Natural killer cell treated with Interleukin-12 subunit alpha and Interleukin-12 subunit beta and Interleukin-15 and Interleukin-18, amount 100 ng/mL, for 72 hours (primary cell): ENCODE measurements at regions not wholly inside any gene's neighbourhood (a gene's known extent, or its start where the extent isn't known, plus 50 kb on each side); places are given as distances from the start of the nearest gene placed in this dataset.
"Not testable (repeated sequence)": the region's sequence is repeated elsewhere in the genome, so short reads cannot be mapped to it uniquely, and the experiment has no call there.

ENCODE experiments used
- ATAC-seq, 2 donors: fragments of 150-1000 bp; cut with Tn5 transposase in 1 of 2; sonication (Bioruptor Pico), chemical (Tn5 transposase) in 1 of 2; 2 replicates each; pipeline ENCODE4 v1.10.0; 2021
- DNase-seq: peaks from one replicate; pipeline ENCODE4 v3.0.0; 2022; ENCODE audit warnings: low spot score
- H3K27ac Mint-ChIP-seq, 2 donors: 1 replicate in 1 of 2; 2 replicates in 1 of 2; pipeline ENCODE4 v1.8.0; 2022; ENCODE audit warnings: mixed read lengths in 2 of 2, mild to moderate bottlenecking in 1 of 2, moderate library complexity in 1 of 2
- H3K27me3 Mint-ChIP-seq, 2 donors: 1 replicate in 1 of 2; 2 replicates in 1 of 2; pipeline ENCODE4 v1.8.0; 2022; ENCODE audit warnings: mixed read lengths in 2 of 2
- H3K36me3 Mint-ChIP-seq: one replicate; pipeline ENCODE4 v1.8.0; 2022; ENCODE audit warnings: mixed read lengths
- H3K4me1 Mint-ChIP-seq, 2 donors: 1 replicate in 1 of 2; 2 replicates in 1 of 2; pipeline ENCODE4 v1.8.0; 2022; ENCODE audit warnings: low read depth in 2 of 2, mixed read lengths in 2 of 2, mild to moderate bottlenecking in 1 of 2
- H3K4me3 Mint-ChIP-seq: one replicate; pipeline ENCODE4 v1.8.0; 2022; ENCODE audit warnings: mixed read lengths
- H3K9me3 Mint-ChIP-seq: 2 replicates; pipeline ENCODE4 v1.8.0; 2022; ENCODE audit warnings: mixed read lengths

DNA sequence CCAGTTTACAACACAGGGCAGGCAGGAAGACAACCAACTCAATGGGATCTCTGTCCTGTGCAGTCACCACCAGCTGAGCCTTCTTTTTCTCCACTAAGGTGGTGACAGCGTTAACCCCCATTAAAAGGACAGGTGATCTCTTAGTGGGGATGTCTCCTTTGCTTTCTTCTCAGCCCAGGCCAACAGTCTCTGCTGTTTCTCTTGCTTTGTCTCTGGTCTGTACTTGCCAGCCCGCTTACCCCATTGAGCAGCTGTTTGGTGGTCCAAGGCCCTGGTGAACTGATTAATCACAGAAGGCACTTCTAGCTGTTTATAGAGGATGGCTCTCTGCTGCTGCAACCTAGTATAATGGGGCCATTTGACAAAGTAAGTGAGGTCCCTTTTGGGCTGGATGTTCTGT is 523.9 kb upstream of the TPTE start:
- ATAC-seq, H3K36me3 Mint-ChIP-seq, H3K9me3 Mint-ChIP-seq, H3K4me3 Mint-ChIP-seq, H3K4me1 Mint-ChIP-seq, H3K27me3 Mint-ChIP-seq, DNase-seq, H3K27ac Mint-ChIP-seq: not testable (repeated sequence)

DNA sequence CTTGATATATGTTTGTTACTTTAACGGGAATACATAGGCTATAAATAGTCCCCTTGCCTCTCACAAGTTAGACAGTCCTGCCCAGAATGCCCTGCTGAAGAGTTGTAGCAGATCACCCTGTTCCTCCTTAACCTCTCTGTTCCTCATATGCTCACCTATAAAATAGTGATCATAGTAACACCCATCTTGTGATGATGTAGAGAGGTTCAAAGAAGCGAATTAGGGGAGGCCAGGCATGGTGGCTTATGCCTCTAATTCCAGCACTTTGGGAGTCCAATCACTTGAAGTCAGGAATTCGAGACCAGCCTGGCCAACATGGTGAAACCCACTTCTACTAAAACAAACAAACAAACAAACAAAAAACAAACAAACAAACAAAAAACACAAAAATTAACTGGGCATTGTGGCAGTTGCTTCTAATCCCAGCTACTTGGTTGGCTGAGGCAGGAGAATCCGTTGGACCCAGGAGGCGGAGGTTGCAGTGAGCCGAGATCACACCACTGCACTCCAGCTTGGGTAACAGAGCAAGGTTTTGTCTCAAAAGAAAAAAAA is 518.5 kb upstream of the TPTE start:
- not testable (repeated sequence) for DNase-seq, H3K4me3 Mint-ChIP-seq, ATAC-seq, H3K36me3 Mint-ChIP-seq, H3K27ac Mint-ChIP-seq, H3K27me3 Mint-ChIP-seq, H3K4me1 Mint-ChIP-seq
- H3K9me3 Mint-ChIP-seq = peaks cover 22% of the 10 kb centered on the region

DNA sequence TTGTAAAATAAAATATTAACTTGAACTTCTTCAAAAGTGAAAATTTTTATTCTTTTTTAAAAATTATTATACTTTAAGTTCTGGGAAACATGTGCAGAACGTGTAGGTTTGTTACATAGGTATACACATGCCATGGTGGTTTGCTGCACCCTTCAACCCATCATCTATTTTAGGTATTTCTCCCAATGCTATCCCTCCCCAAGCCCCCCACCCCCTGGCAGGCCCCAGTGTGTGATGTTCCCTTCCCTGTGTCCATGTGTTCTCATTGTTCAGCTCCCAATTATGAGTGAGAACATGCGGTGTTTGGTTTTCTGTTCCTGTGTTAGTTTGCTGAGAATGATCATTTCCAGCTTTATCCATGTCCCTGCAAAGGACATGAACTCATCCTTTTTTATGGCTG is 515.6 kb upstream of the TPTE start:
- not testable (repeated sequence) for H3K27me3 Mint-ChIP-seq, H3K27ac Mint-ChIP-seq, ATAC-seq, H3K4me1 Mint-ChIP-seq, H3K4me3 Mint-ChIP-seq, DNase-seq
- Mint-ChIP-seq H3K36me3 (peaks cover 10% of the 10 kb centered on the region), H3K9me3 (peaks cover 17% of the 10 kb centered on the region)

DNA sequence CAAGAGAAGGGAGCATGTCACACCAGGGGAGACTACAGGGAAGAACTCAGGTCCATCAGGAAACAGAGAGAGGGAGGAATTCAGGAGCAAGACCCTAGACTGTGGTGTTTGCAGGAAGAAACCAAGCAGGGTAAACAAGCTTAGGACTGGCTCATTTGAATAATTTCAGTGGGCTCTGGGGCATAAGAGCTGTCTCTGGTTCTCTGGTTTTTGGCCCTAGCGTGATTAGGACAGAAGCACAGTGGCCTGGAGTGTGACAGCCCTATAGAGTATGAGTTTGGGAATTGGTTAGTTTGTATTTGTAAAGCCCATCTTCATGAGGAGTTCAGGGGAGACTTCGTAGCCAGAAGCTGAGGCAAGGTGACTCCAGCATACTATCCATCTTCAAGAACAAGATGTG is 504.4 kb upstream of the TPTE start:
- DNase-seq, ATAC-seq, H3K36me3 Mint-ChIP-seq, H3K27me3 Mint-ChIP-seq, H3K27ac Mint-ChIP-seq, H3K4me3 Mint-ChIP-seq, H3K4me1 Mint-ChIP-seq: not testable (repeated sequence)
- peaks cover 11% of the 10 kb centered on the region for H3K9me3 Mint-ChIP-seq

DNA sequence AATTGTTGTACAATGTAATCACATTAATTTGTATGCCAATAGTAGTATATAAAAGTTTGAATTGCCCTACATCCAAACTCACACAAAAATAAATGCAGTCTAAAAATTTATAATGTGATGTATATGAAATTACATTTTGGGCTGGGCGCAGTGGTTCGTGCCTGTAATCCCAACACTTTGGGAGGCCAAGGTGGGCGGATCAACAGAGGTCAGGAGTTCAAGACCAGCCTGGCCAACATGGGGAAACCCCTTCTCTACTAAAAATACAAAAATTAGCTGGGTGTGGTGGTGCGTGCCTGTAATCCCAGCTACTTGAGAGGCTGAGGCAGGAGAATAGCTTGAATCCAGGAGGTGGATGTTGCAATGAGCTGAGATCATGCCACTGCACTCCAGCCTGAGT is 503.6 kb upstream of the TPTE start:
- DNase-seq, H3K4me3 Mint-ChIP-seq, ATAC-seq, H3K4me1 Mint-ChIP-seq, H3K36me3 Mint-ChIP-seq, H3K27me3 Mint-ChIP-seq, H3K27ac Mint-ChIP-seq, H3K9me3 Mint-ChIP-seq: not testable (repeated sequence)

DNA sequence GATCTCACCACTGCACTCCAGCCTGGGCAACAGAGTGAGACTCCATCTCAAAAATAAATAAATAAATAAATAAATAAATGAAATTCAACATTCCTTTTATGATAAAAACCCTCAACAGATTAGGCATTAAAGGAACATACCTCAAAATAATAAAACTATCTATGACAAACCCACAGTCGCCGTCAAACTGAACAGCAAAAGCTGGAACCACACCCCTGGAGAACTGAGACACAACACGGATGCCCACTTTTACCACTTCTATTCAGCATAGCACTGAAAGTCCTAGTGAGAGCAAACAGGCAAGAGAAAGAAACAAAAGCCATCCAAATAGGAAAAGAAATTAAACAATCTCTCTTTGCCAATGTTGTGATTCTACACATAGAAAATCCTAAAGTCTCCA is 499.9 kb upstream of the TPTE start:
- H3K4me1 Mint-ChIP-seq, DNase-seq, H3K27ac Mint-ChIP-seq, H3K27me3 Mint-ChIP-seq, H3K36me3 Mint-ChIP-seq, ATAC-seq, H3K4me3 Mint-ChIP-seq: not testable (repeated sequence)
- H3K9me3 Mint-ChIP-seq = peaks cover 15% of the 10 kb centered on the region

DNA sequence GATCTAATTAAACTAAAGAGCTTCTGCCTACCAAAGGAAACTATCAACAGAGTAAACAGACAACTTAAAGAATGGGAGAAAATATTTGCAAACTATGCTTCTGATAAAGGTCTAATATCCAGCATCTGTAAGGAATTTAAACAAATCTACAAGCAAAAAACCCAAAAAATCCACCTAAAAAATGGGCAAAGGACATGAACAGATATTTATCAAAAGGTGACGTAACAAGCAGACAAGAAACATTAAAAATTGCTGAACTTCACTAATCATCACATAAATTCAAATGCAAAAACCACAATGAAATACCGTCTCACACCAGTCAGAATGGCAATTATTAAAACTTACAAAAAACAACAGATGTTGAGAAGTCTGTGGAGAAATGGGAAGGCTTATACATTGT is 498.6 kb upstream of the TPTE start:
- H3K4me1 Mint-ChIP-seq, H3K27me3 Mint-ChIP-seq, H3K36me3 Mint-ChIP-seq, H3K4me3 Mint-ChIP-seq, ATAC-seq, DNase-seq, H3K9me3 Mint-ChIP-seq, H3K27ac Mint-ChIP-seq: not testable (repeated sequence)
